Middle frontal gyrus (tissue), 1 donor: ENCODE measurements at regions not wholly inside any gene's neighbourhood (a gene's known extent, or its start where the extent isn't known, plus 50 kb on each side); places are given as distances from the start of the nearest gene placed in this dataset.

ENCODE experiments used
- DNase-seq: peaks from one replicate; pipeline ENCODE4 v3.0.0-alpha.2; 2015; ENCODE audit warnings: low spot score; ENCODE audit errors: extremely low spot score

DNA sequence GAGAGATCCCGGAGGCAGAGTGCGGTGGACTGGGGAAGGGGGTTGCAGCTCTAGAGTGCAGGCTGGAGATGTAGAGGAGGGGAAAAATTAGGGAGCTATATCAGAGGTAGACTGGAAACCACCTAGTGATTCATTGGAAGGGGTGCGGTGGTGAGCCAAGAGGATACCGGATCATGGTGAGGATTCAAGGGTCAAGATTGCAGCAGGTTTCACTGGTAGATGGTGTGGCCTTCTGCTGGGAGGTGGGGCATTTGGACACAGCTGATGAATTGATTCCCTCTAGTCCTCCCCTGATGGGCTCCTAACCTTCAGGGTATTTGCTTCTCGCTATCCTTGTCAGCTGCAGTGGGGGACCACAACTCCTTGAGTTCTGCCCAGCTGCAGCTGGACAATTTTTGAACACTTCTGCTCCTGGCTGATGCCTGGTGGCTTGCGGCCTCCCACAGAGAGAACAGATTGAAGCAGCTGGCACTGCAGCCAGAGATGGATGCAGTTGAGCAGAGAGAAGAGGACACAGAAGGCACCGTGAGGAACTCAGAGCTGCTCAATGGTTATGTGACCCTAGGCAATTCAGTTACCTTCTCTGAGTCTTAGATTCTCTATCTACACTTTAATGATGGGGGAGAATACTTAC lies 134.4 kb upstream of the ABCA1 start:
- no peak for DNase-seq

DNA sequence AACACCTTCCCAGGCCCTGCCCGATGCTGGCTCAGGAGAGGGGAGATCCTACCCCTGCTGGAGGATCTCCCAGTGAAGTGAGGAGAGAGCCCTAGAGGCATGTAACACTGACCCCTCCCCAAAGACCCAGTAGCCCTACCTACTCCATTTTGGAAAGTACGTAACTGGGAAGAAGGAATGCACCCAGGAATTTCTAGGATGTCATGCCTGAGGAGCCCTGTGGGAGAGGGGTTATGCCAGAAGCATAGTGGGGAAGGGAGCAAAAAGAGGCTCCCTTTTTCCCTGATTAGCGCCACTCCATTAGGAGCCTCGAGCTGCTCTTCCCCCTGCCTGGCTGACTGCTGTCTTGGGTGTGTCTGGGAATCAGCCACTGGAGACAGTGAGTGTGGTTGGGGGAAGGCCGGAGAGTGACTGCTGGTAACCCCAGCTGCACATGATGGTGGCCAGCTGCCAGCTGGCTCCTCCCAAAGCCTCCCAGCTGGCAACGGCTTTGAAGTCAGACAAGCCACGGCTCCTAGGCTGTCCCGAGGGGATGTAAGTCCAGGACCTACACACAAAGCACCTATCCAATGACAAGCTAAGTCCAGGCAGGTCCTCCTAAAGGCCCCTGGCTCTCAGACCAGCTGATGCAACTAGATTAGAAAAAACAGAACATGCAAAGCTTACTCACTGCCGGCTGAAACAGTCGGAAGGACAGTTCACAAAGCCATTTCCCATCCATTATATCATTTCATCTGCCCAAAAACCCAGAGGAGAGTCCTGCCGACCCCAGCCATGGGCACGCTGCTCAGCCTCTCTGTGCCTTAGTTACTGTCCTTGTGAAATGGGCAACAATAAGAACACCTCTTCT lies 136.5 kb upstream of the ABCA1 start:
- DNase-seq: peak; percentile 65

DNA sequence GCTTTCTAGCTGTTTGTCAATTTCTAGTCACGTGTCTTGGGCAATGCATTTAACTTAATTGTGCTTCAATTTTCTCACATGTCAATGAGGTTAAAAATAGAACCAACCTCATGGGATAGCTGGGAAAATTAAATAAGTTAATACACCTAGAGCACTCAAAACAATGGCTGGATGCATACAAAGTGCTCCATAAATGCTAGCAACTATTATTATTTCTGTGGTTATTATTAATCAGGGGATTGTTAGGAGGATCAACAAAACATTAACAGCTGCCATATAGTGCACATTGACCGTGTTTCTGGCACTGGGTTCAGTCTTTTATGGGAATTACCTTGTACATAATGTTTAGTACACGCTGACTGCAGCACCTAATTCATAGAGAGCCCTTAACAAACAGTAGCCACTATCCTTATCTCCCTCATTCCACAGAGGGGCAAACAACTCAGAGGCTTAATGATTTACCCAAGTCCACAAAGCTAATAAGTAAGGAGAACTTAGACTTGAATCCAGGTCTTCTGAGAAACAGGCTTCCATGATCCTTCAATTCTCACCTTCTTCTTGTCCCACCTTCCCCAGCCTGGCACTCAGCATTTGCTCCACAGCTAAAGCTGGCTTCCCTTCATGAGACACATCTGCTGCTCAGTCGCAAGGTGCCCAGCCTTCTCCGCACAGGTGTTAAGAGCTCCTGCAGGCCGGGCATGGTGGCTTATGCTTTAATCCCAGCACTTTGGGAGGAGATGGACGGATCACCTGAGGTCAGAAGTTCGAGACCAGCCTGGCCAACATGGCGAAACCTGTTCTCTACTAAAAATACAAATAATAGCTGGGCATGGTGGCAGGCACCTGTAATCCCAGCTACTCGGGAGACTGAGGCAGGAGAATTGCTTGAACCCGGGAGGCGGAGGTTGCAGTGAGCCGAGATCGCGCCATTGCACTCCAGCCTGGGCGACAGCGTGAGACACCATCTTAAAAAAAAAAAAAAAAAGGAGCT lies 137.4 kb upstream of the ABCA1 start:
- no peak for DNase-seq

DNA sequence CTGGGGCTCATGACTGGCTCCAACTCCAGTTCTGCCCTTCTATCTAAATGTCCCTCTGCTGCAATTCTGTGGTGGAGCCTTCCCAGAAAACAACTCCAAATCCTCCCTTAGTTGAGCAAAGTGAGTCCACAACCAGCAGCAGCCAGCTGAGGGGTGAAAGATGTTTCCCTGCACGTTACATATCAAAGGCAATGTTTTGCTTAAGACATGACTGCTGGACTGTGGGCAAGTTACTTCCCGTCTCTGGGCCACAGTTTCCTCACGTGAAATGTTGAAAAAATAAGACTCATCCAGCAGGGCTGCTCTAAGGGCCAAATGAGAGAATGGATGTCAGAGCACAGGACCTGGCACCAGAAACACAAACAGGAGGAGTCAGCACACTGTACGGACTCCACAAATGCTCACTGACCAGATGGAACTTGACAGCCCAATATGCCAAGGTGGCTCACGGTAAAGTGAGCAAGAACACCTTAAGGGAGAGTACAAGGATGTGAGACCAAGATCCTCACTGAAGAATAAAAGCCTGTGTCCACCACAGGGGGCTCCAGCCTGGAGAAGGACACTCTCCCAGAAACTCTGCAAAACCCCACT lies 138.4 kb upstream of the ABCA1 start:
- no peak for DNase-seq

DNA sequence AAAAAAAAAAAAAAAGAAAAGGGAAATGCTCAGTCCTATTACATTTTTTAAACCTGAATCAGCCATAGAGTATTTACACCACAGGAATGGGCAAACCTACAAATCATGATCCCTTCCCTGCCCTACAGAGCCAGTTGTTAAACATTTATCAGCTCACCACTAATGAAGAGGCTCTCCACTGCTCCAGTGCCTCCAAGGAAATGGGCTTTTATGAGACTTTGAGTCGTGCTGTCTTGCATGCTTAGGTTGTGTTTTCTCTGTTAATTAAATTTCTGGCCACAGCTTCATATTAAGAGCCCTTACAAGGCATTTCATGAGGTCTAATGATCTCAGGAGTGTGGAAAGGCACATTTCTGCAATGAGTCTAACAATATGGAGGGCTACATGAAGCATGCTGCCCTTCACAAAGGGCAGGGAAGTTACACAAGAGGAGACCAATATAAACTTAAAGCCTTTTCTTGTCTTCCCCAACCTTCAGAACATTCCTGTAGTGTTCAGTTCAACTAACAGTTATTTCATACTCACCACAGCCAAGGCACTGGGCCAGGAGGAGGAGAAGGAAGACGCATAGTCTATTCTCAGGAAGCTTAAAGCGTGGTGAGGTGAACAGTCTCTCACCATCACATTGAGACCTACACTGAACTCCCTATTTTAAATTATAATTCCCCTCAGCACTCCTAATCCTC lies 140.1 kb upstream of the ABCA1 start:
- no peak for DNase-seq

DNA sequence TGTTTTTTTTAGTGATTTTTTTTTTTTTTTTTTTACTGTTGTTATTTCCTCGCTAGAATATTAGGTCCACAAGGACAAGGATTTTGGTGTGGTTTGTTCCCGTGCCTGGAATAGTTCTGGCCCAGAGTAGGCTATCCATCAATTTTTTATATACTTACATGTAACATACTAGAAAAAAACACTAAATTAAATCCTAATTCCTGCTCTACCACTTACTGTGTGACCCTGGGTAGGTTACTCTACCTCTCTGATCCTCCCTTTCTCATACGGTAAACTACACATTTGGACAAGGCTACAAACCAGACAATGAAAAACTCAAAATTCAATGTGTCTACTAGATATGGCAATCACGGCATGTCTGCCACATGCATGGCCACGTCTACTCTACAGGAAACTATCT lies 141.3 kb upstream of the ABCA1 start:
- DNase-seq: no peak

DNA sequence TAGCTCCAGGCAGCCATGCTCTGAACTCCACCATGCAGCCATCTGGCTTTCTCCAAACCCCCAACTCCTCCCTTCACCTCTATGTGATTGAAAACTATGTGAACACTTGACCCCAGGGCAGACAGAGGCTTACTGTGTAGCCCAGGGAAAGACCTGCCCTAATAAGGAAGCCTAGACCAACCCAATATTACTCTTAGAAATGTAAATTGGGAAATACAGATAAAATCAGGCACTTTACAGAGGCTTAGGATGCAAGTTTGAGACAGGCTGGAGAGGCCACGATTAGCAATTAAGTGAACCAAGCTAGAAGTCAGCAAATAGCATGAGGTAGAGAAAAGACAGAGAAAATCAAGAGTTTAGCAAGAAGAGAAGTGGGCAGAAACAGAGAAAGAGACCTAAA lies 141.7 kb upstream of the ABCA1 start:
- no peak for DNase-seq

DNA sequence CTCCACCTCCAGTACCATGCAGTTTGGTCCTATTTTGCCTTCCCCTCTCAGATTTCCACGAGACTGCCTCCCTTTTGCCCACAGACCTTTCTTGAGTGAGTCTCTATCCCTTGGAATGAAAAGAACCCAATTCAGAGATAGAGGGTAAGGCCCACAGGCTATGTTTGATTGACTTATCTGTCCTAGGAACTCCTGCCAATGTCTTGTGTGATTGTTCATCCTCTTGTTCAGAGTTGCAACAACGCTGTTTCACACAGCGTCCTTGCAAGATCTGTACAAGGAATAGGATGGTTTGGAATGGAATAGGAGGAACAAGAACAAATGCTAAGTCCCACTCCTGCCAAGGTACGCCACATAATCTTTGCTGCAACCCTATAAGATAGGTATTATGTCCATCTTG lies 142.2 kb upstream of the ABCA1 start:
- no peak for DNase-seq

DNA sequence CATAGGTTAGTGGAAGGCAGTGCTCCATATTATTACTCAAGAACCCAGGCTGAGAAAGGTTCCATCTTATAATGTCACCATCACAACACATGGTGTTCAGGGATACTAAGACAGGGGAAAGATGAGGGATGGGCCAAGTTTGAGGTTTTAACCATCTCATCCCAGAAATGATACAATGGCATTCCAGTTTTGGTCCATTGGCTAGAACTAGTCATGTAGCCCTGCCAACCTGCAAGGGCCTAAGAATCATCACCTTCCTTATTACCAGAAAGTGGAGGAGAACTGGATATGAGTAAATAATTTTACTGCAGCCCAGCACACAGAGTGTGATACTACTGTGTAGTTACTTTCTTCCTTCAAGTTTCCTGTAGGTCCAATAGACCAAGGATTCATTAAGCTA lies 144.5 kb upstream of the ABCA1 start:
- DNase-seq: no peak

DNA sequence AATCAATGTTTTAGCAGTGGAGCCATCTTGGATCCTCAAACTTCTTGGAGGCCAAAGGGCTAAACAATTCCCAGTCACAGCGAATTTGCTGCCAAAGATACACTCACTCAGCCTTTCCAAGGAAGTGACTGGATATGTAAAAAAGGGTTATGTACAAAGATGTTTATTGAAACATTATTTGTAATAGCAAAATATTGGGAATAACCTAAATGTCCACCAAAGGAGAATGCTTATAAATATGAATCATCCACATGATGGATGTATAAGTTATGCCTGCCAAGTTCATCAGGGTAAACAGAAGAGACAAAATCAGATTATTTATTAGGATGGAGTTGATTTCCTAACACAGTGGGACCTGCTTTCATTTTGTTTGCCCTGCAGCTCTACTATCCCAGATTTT lies 145.2 kb upstream of the ABCA1 start:
- no peak for DNase-seq

DNA sequence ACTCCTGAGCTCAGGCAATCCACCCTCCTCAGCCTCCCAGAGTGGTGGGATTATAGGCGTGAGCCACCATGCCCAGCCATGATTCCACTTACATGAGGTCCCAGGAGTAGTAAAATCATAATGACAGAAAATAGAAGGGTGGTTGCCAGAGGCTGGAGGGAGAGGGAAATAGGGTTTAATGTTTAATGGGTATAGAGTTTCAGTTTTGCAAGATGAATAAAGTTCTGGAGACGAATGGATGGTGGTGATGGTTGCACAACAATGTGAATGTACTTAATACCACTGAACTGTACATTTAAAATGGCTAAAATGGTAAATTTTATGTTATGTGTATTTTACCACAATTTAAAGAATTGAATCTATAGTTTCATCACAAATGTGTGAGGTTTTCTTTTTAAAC lies 146.5 kb upstream of the ABCA1 start:
- no peak for DNase-seq

DNA sequence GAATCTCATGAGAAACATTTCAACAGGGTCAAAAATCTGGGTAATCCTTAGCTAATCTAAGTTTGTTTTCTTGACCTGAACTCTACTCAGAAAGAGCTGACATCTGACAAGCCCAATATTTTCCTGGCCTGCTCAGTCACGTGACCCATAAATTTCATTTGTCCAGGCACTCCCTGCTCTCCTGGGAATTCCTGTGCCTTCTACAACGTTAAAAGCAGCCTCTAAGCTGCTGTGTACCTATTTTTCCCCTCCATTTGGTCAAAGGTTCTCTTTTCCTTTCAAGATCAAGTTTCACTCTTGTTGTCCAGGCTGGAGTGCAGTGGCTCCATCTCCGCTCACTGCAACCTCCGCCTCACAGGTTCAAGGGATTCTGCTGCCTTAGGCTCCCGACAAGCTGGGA lies 148.8 kb upstream of the ABCA1 start:
- no peak for DNase-seq

DNA sequence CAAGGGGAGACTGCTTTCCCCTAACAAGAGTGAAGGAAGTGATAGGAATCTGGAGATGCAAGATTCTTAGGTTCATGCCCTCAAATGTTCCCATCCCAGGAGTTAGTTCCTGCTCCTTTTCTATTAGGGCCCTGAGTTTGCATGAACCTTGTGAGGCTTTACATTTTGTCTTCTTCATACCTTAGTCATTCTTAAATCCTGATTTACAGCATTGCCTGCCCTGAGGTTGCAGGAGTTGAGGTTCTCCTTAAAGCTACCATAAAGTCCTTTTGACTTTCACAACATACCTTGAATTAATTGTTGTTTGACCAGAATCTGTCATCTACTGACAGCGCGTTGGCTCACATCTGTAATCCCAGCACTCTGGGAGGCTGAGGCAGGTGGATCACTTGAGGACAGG lies 151.5 kb upstream of the ABCA1 start:
- no peak for DNase-seq

DNA sequence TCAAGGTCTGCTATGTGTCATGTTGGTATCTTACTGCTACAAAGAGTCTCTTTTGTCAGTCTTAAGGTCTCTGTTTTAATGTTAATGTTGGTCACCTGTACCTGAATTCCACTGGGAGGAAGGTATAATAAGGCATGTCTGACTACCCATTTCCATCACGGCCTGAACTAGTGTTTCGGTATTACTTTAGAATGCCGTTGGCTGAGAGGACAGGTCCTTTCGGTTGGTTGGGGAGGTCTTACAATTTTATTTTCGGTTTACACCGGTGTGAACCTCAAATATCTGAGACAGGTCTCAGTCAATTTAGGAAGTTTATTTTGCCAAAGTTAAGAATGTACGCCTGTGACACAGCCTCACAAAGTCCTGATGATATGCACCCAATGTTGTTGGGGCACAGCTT lies 154.9 kb upstream of the ABCA1 start:
- no peak for DNase-seq

DNA sequence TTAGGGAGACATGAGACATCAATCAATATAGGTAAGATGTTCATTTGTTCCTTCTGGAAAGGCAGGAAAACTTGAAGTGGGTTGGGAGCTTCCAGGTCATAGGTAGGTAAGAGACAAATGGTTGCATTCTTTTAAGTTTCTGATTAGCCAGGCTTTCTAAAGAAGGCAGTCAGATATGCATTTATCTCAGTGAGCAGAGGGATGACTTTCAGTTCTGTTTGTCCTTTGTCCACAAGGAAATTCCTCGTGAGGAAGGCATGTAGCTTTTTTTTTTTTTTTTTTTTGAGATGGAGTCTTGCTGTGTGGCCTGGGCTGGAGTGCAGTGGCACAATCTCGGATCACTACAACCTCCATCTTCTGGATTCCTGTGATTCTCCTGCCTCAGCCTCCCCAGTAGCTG lies 155.3 kb upstream of the ABCA1 start:
- no peak for DNase-seq

DNA sequence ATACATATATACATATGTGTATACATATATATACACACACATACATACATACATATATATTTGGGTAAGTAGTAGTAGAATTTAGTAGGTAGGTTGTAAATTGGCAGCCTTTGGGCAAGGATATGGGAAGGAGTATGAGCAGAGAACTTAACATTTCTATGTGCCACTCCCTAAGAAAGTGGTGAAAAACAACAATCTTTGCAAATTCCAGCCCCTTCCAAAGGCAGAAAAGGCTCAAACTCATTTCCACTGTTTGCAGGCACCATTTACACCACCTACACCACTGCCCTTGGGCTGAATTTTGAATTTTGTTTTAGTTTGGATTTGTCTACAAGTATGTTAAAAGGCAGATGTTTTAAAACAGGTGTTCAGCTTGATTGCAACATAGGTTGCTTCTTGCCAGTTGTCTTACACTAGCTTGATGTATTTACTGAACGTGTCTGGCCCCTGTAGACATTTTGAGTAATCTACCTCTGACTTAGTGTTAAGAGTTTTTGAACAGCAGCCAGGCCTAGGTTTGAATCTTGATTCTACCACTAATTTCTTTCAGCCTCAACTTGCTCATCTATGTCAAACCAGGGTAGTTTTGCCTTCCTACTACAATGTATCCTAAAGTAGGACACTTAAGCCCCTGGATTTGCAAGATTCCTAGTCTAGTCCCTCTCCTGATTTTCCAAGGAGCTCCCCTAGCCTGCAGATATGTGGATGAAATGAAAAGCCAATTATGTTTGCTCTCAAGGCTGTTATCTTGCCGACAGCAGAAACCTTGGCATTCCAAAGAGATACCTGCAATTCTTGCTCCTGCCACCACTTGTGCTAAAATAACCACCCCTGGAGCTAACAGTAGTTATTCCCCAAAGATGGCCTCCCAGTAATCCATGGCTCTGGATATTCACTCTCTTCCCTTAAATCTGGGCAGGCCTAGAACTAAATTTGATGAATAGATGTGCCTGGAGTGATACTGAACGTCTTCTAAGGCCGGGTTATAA lies 156.2 kb upstream of the SLC44A1 start:
- no peak for DNase-seq

DNA sequence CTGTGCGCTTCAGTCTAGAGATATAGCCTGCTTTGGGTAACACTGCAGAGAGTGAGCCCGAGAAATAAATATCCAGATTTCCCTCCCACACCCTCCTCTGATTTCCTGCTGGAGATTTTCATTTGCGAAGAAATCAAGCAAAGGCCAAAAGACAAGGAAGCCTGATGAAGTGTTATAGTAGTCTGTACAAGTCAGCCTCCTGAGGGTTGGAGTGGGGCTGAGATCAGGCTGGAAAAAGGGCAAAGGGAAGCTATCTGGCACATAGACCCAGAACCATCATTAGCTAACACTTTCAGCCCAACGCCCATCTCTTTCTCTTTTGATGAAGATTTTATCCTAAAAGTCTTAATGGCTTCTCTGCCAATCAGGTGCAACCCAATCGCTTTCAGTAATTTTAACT lies 154.6 kb upstream of the SLC44A1 start:
- DNase-seq: no peak

DNA sequence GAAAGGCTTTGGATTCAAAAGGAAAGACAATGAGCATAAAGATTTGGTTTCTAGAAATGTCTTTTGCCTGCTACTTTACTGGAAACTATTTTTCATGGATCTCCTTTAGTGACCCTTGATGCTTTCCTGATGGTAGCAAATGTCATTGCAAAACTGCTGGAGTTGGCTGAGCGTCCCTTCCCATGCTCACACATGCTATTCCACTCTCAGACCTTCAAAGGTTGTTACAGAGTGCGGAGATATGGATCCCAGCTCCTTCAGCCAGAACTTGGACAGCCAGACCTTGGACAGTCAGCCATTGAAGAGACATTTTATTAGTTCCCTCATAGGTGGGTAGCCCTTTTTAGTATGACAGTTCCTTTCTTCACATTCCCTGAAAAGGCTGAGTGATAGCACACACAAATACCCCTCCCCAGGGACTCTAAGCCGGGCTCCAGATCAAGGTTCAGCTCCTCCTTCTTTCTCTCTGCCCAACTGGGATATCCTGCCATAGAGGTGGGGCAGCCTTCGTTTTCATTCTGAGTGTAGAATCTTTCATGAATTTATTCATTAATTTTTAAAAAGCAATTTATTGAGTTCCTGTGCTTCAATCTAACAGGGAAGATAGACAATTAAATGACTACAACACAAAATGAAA lies 153.3 kb upstream of the SLC44A1 start:
- no peak for DNase-seq

DNA sequence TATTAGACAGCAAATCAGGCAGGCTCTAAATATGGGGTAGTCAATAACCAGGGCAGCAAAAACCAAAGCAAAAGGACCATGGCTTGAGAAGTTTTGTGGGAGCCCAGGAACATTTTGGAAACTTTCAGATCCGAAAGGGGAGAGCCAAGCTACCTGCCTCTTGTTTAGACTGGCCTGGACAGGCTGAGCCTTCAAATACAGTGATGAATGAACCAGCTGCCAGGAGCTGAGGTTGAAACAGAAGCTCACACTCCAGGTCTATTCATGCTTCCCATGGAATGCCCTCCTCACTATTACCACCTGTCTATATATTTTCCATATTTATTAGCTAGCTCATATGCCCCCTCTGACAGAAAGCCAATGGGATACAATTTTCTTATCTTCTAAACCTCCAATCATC lies 150.8 kb upstream of the SLC44A1 start:
- no peak for DNase-seq
